ENCODE measurements at regions not wholly inside any gene's neighbourhood (a gene's known extent, or its start where the extent isn't known, plus 50 kb on each side); places are given as distances from the start of the nearest gene placed in this dataset.
"Not testable (repeated sequence)": the region's sequence is repeated elsewhere in the genome, so short reads cannot be mapped to it uniquely, and the experiment has no call there.

GRCh38 chr4:189124791-189125190 lies 815.9 kb upstream of the FRG1 start:
- DNase-seq: no peak

- DNase-seq: no peak
Measured at GRCh38 chr4:189126040-189126439, 814.6 kb upstream of the FRG1 start.

DNA sequence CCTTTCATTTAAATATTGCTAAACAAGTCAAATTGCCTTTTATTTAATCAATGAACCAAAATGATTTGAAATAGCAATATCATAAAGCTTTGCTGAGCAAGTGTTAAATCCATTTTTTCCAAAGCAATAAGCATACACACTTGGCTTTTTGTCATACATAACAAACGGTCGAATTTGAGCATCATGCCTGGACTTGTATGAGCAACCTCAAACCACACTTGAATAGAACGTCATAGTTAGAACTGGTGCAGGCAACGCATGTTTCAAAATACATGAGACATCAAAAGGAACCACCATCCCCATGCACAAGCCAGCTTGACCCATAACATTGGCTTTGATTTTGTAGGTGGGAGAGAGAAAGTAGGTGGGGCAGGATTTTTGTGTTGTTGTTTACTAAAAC lies 812.3 kb upstream of the FRG1 start:
- no peak for DNase-seq

DNA sequence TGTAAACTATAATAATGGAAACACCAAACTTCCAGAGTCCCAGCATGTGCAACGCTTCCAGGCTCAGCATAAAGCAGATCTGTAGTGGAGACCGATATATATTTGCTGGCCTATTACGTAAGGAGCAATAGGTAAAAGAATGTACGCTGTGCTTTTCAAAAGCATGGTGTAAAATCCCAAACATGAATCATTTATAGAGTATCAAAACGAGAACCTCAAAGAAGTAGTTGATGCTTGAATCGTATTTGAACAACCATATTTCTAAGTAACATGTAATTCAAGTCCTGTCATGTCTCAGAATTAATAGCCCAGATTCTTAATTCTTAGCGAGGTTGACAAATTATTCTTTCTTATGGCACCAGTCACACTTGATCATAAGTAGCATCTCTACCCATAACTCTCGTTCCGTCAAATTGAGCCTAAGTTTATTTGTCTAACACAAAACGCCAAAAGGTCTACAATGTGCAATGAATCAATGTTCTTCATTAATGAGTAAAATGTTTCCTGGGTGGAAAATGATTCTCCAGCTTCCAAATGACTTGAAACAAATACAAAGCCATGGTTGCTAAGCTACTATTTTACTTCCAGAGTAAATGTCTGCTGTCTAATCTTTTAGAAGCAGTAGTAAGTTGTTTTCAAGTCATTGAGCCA lies 811.5 kb upstream of the FRG1 start:
- DNase-seq: no peak

DNA sequence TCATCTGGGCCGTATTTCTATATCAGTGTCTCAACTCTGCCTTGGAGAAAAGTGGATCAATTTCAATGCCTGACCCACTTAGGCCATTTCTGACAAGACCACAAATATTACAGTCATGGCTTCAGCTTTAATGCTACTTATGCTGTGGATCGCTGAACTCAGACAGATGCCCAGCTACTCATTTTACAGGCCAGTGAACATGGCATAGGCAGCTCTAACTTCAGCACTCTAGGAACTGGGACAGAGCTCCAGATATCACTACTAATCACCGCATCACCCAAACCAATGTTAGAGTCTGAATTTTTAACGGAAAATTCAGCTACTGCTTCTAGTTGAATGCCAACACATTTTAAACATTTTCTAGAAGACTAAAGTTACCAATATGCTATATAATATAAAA lies 809.6 kb upstream of the FRG1 start:
- no peak for DNase-seq

GRCh38 chr4:189136462-189136861 lies 804.2 kb upstream of the FRG1 start:
- no peak for DNase-seq

GRCh38 chr4:189143263-189143952 lies 797.3 kb upstream of the FRG1 start:
- DNase-seq: no peak

GRCh38 chr4:189147005-189147929 lies 793.4 kb upstream of the FRG1 start:
- no peak for DNase-seq

DNA sequence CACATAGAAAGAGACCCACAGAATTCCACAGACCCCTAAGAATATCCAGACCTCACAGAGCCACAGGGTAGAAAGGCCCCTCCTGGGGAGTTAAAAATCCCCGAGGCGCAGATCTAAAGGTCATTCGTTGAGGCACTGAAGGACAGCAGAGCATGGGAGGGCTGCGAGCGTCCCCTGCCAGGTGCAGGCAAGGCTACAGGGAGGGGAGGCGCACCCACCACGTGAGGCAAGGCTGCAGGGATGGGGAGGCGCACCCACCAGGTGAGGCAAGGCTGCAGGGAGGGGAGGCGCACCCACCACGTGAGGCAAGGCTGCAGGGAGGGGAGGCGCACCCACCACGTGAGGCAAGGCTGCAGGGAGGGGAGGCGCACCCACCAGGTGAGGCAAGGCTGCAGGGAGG lies 785.6 kb upstream of the FRG1 start:
- DNase-seq: not testable (repeated sequence)

DNA sequence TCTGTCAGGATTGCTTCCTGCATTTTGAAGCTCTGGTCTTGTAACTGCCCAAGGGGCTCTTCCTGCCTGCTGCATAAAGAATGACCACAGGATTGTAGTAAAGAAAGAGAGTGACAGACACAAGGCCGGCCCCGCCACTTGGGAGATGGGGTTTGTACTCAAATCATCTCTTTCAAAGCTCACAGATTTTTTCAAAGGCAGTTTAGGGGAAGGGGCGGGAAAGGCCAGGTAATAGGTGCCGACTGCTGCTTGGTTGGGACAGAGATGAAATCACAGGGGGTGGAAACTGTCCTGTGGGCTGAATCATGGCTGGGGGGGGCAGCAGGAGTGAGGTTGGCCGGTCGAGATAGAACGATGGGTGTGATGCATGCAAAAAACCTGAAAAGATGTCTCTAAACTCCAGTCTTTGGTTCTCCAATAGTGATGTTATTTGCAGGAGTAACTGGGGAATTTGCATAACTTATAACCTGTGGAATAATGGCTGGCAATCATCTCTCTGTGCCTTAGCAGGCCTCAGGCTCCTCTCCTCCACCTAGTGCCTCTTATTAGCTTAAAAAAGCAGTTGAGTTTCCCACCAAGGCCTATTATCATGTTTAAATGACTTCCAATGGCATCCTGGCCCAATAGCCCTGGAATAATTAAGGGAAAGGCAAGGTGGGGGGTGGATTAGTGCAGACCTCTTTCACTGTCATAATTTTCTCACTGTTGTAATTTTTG lies 778.4 kb upstream of the FRG1 start:
- DNase-seq: no peak

- no peak for DNase-seq
Measured at GRCh38 chr4:189162888-189163287, 777.8 kb upstream of the FRG1 start.

GRCh38 chr4:189176002-189176401 lies 764.7 kb upstream of the FRG1 start:
- no peak for DNase-seq

DNA sequence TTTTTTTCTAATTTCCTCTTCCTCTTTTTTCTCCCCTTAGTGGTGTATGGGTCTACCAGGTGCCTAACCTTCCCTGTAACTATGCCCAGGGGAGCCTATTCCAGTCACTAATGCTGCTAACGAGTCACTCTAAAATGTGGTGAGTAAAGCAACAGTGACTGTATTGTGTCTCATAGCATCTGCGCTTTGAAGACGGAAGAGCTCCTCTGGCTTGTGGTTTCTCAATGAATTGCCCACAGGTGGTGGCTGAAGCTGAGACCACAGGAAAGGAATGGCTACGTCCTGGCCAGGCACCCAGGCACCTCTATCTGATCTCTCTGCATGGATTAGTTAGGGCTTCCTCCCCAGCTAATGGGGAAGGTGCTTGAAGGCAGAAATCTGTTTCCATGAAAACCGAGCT lies 763.5 kb upstream of the FRG1 start:
- DNase-seq: no peak

DNA sequence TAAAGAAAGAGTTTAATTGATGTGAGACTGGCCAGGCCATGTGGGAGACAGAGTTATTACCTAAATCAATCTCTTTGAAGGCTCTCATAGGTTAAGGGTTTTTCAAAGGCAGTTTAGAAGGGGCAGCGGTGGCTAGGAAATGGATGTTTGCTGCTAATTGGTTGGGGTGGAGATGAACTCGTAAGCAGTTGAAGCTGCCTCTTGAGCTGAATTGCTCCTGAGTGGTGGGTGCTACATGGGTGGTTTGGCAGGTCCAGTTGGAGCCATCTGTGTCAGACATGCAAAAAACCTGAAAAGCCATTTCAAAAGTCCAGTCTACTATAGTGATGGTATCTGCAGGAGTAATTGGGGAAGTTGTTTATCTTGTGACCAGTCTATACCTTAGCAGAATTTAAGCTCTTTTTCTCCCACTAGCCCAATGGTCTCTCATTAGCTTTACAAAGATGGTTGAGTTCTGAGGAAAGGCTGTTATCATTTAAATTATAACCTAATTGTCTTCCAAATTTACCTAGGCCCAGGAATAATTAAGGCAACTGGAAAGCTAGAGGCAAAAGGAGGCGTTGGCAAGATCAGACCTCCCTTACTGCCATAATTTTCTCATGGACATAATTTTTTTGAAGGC lies 762.4 kb upstream of the FRG1 start:
- DNase-seq: no peak

GRCh38 chr4:189185810-189186432 lies 754.8 kb upstream of the FRG1 start:
- DNase-seq: no peak

DNA sequence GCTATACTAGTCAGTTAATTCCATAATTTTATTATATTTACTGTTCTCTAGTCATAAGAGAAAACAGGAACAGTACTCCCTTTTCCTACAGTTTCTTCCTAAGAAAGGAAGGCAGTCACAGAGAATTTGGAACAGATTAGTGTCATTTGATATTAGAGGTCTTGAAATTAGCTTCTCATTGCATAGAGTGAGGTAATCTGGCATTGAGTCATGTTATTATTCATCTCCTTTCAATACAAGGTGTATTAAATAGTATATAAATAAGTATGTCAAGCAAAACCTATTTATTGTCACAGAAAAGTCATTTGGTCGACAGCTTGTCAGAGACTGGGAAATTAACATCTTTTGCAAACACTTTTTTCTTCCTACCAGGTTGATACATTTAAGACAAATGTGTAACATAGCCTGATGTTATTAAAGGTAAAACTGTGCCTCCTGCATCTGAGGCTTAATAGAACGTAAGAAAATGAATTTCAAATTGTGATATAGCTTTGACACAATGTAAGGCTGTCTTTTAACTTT lies 753.1 kb upstream of the FRG1 start:
- no peak for DNase-seq

DNA sequence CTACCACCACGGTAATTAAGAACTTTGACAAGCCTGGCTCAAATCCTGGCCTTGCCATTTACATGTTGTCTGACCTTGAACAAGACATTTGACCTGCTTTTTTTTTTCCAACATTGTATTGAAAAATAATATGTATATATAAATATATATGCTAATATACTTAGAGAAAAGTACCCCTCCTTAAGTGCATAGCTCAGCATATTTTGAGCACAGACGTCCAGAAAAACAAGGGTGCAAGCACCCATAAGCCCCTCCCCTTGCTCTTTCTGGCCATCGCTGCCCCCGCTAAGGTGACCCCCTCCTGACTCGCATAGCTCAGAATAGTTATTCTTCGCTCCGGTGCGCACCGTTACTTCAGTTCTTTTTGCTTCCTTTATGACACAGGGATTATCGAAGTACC lies 742.0 kb upstream of the FRG1 start:
- no peak for DNase-seq

DNA sequence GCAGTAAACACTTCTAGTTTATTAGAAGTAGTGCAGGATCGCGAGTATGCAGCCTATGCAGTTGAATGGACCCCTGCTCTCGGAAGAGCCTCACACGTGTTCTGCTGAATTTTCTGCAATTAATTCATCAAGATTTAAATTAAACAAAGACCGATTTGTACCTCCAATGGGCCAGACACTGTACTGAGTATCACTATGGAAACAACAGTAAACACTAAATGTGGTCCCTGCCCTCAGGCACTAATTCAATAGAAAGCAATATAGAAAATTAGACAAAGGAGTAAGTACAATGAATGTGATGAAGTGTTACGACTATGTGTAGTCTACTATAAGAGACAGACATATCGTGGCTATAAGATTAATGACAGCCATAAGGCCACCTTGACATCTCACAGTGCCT lies 740.3 kb upstream of the FRG1 start:
- no peak for DNase-seq

DNA sequence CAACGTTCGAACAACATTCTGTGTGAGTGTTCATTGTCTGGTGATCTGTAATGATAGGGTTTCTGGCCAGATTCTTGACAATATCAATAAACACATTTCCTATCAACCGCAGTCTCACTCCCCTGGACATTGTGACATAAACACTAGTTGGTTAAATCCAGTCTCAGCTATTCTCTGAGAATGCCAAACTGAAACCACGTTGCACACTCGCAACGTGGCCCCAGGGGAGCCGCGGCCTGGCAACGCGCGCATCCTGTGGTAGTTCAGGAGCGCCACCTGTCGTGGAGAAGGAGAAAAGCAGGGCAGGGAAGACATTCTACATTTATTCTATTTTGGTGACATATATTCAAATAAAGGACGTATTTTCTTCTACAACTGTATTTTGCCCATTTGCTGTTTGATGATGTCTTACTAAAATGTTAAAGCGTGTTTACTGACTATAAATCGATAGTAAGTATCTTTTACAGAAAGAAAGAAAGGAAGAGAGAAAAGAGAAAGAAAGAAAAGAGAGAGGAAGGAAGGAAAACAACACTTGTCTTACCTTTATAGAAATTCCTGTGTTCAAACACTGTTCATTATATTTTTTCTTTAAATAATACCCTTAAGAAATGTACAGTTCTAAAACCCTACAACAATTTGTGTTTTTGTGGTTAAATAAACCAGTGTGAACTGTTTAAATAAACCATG lies 738.3 kb upstream of the FRG1 start:
- peak; percentile 3 for DNase-seq

DNA sequence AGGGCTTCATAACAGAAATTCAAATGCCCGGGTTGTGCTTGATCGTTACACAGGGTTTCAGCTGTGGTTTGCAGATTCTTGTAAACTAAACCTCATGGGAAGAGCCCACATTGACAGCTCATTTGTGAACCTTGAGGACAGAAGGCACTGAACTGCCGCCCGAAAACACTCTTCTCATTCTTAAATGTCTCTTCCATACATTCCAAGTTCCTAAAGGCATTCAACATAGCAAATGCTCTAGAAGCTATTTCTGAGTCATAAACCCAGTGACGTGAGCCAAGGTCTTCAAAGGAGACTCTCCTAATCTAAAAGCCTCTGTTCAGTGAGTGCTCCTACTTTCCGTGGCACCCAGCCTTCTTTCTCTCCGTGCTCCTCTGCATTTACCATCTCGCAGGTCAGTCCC lies 737.8 kb upstream of the FRG1 start:
- DNase-seq: no peak

- no peak for DNase-seq
Measured at GRCh38 chr4:189204616-189205015, 736.1 kb upstream of the FRG1 start.
